ENCODE measurements at regions not wholly inside any gene's neighbourhood (a gene's known extent, or its start where the extent isn't known, plus 50 kb on each side); places are given as distances from the start of the nearest gene placed in this dataset.
"Not testable (repeated sequence)": the region's sequence is repeated elsewhere in the genome, so short reads cannot be mapped to it uniquely, and the experiment has no call there.

GRCh38 chr15:56811586-56811985 is 78.3 kb upstream of the ZNF280D start:
- no peak for DNase-seq (ENCODE audit: low read depth in 2 of 2)

DNA sequence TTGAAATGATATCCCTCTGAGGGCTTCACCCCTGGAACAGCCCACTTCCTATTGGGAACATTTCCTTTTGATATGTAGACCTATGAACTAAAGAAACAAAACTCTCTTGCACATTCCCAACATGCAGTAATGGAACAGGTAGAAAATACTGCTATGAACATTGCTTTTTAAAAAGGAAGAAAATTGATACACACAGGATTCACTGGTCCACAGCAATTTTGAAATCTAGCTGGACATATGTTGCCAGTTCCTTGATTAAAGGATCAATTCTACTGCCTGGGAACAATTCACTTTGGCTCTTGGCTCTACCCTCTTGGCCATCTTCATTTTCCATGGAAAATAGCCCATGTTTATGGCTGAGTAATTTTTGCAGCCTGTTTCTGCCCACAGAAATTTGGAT is 74.9 kb upstream of the ZNF280D start:
- DNase-seq (ENCODE audit: low read depth in 2 of 2): no peak

GRCh38 chr15:56806148-56806536 is 72.8 kb upstream of the ZNF280D start:
- DNase-seq (ENCODE audit: low read depth in 2 of 2): no peak

- no peak for DNase-seq (ENCODE audit: low read depth in 2 of 2)
Measured at GRCh38 chr15:56805466-56806147, 72.3 kb upstream of the ZNF280D start.

- no peak for DNase-seq (ENCODE audit: low read depth in 2 of 2)
Measured at GRCh38 chr15:56804938-56805337, 71.6 kb upstream of the ZNF280D start.

- no peak for DNase-seq (ENCODE audit: low read depth in 2 of 2)
Measured at GRCh38 chr15:56804279-56804678, 71.0 kb upstream of the ZNF280D start.

DNA sequence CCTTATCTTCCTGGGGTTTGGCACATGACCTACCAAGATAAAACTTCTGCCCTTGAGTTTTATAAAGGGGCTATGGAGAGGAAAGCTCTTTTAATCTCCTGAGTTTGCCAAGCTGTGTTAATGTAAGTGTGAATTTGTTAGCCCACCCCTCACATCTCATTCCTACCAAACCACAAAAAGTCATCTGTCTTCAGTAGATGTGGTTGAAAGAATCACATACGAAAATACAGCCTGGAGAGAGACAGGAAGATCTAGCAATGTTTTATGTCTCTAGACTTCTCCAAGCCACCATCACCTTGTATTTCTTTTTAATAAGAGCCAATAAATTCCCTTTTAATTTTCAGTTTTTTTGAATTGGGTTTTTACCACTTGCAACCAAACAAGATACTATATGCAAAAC is 68.9 kb upstream of the ZNF280D start:
- DNase-seq (ENCODE audit: low read depth in 2 of 2): no peak

- peak; percentile 16 to 24 for DNase-seq (ENCODE audit: low read depth in 2 of 2)
Measured at GRCh38 chr15:56798639-56799038, 65.3 kb upstream of the ZNF280D start.

DNA sequence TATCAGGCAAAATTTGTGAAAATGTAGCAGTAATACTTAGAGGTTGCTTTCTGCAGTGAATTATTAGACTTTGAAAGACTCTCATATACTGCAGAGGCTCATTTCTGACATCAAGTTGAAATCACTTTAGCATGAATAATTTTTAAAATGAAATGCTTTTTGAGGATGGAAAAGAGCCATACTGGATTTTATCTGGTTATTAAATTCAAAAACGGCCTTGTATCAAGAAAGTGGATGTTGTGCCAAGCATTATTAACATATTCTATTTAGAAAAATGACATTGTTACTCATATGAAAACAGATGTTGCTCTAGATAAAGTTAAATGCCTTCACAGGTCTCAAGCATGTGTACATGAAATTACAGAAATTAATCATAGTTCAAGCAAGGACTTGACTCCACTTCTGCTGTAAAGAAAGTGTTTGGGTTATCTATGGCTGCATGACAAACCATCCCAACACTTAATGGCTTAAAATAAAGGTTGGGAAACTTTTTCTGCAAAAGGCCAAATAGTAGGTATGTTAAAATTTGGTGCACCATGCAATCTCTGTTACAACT is 64.5 kb upstream of the ZNF280D start:
- no peak for DNase-seq (ENCODE audit: low read depth in 2 of 2)

DNA sequence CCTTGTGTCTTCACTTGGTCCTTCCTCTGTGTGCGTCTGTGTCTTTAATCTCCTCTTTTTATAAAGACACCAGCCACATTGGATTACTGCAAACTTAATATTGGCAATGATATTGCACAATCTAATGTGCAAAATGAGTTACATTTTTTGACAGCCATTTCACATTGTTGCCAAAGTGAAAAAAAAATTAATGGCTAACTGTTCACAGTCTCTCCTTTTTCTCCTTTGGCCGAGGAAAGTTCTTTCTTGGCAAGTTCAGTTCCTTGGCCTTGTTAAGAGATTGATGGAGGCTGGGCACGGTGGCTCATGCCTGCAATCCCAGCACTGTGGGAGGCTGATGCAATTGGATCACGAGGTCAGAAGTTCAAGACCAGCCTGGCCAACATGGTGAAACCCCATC is 62.2 kb upstream of the ZNF280D start:
- no peak for DNase-seq (ENCODE audit: low read depth in 2 of 2)

DNA sequence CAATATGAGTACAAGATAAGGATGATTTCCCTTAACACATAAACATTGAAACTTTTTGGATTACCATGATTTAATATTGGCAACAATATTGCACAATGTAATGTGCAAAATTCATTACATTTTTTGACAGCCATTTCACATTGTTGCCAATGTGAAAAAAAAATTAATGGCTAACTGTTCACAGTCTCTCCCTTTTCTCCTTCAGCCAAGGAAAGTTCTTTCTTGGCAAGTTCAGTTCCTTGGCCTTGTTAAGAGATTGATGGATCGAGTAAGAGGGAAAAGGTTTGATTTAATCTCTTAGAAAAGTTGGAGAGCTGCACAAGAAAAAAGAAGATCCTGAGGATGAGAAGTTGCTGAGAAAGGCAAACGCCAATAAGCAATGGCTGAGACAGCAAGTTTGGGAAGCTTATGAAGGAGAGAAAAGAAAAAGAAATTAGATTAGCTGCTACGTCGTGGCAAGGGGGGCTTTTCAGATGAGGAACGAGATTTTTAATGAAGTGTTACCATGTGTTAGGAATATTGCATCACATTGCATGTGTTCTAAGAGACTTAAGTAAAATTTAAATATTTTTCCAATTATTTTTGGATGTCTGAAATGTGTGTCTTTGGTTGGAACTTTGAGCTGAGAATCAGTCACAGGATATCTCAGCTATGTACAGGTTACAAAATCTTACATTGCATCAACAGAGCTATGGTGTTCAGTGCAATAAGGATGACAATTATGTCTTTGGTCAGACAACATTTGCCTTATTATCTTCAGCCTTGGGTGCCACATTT is 61.4 kb upstream of the ZNF280D start:
- no peak for DNase-seq (ENCODE audit: low read depth in 2 of 2)

- DNase-seq (ENCODE audit: low read depth in 2 of 2): no peak
Measured at GRCh38 chr15:56794165-56794552, 60.9 kb upstream of the ZNF280D start.

DNA sequence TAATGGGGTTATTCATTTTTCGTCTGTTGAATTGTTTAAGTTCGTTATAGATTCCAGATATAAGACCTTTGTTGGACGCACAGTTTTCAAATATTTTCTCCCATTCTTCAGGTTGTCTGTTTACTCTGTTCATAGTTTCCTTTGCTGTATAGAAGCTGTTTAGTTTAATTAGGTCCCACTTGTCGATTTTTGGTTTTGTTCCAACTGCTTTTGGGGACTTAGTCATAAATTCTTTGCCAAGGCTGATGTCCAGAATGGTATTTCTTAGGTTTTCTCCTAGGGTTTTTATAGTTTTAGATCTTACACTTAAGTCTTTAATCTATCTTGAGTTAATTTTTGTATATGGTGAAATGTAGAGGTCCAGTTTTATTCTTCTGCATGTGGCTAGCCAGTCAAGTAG is 58.9 kb upstream of the ZNF280D start:
- no peak for DNase-seq (ENCODE audit: low read depth in 2 of 2)

GRCh38 chr15:56791521-56791920 is 58.2 kb upstream of the ZNF280D start:
- DNase-seq (ENCODE audit: low read depth in 2 of 2): not testable (repeated sequence)

DNA sequence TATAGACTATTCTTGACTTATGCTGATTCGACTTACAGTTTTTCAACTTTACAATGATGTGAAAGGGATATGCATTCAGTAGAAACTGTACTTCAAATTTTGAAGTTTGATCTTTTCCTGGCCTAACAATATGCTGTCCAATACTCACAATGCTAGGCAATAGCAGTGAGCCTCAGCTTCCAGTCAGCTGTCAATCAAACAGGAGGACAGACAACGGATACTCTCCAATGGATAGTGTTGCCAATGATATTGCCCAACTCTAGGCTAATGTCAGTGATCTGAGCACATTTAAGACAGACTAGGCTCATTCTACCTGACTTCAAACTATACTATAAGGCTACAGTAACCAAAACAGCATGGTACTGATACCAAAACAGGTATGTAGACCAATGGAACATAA is 55.0 kb upstream of the ZNF280D start:
- DNase-seq (ENCODE audit: low read depth in 2 of 2): no peak

DNA sequence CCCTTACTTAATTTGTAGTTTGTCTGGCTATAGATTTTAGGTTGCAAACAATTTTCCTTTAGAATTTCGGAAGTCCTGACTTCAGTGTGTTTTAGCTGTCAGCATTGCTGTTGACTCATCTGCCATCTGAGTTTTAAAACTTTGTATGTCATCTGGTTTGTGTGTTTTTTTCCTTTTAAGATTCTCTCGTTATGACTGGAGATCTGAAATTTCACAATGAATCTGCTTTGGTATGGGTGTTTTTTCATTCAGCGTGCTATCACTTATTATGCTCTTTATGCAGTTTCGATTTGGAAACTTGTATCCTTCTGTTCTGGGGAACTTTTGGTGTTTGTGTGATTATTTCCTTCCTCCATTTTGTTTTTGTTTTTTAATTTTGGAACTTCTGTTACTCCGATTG is 53.7 kb upstream of the ZNF280D start:
- DNase-seq (ENCODE audit: low read depth in 2 of 2): no peak

DNA sequence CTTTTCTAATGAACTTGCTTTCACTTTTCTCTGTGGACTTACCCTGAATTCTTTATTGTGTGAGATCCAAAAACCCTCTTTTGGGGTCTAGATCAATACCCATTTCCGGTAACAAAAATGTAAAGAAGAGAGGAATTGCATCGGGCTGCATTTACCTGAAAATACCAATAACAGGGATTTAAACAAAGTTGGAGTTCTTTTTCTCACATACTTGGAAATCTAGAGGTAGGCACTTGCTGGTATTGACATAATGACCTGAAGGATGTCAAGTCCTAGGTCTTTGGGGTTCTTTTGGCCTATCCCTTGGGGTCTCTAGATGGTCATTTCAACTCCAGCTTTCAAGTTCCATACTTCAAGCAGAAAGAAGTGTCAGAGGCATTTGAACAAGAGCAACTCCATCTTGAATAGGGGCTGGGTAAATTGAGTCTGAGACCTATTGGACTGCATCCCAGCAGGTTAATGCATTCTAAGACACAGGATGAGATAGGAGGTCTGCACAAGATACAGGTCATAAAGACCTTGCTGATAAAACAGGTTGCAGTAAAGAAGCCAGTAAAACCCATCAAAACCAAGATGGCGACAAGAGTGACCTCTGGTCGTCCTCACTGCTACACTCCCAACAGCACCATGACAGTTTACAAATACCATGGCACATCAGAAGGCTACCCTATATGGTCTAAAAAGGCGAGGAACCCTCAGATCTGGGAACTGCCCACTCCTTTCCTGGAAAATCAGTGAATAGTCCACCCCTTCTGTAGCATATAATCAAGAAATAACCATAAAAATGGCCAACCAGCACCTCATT is 50.8 kb upstream of the ZNF280D start:
- no peak for DNase-seq (ENCODE audit: low read depth in 2 of 2)

GRCh38 chr15:56783156-56783856 is 50.0 kb upstream of the ZNF280D start:
- no peak for DNase-seq (ENCODE audit: low read depth in 2 of 2)
